ENCODE measurements at regions not wholly inside any gene's neighbourhood (a gene's known extent, or its start where the extent isn't known, plus 50 kb on each side); places are given as distances from the start of the nearest gene placed in this dataset.

DNA sequence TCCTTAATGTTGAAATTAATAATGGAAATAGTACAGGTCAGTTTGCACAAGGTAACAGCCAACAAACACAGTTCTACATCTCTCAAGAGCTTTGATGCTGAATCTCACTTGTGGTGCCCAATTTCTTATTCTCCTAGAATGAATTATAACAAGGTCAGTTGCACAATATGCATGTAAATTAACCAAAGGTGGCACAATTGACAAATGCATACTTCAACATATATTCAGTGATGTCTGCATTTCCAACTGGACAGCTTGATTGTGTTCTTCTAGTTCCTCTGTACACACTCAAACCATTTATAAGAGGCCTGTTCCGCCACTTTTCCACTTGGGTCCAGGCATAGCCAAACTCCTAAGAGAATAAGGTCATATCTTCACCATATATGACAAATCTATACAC, 210.3 kb upstream of the EPHA5 start:
- TF ChIP-seq, protein P1, sequence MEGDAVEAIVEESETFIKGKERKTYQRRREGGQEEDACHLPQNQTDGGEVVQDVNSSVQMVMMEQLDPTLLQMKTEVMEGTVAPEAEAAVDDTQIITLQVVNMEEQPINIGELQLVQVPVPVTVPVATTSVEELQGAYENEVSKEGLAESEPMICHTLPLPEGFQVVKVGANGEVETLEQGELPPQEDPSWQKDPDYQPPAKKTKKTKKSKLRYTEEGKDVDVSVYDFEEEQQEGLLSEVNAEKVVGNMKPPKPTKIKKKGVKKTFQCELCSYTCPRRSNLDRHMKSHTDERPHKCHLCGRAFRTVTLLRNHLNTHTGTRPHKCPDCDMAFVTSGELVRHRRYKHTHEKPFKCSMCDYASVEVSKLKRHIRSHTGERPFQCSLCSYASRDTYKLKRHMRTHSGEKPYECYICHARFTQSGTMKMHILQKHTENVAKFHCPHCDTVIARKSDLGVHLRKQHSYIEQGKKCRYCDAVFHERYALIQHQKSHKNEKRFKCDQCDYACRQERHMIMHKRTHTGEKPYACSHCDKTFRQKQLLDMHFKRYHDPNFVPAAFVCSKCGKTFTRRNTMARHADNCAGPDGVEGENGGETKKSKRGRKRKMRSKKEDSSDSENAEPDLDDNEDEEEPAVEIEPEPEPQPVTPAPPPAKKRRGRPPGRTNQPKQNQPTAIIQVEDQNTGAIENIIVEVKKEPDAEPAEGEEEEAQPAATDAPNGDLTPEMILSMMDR (IDR thresholded peaks at IDR 0.05), result no peak
- TF ChIP-seq POLR2A (IDR thresholded peaks at IDR 0.05), result no peak
